ENCODE measurements at regions not wholly inside any gene's neighbourhood (a gene's known extent, or its start where the extent isn't known, plus 50 kb on each side); places are given as distances from the start of the nearest gene placed in this dataset.
"Not testable (repeated sequence)": the region's sequence is repeated elsewhere in the genome, so short reads cannot be mapped to it uniquely, and the experiment has no call there.

GRCh38 chr4:138445098-138445497 is 202.9 kb upstream of the SLC7A11 start:
- TF ChIP-seq CTCF (conservative IDR thresholded peaks at IDR 0.05; ENCODE audit: low read depth, low read length) = no peak
- DNase-seq (ENCODE audit: low read depth) = no peak
- no peak overlapping the region for H3K4me3 ChIP-seq (ENCODE audit: low read depth, low read length)

DNA sequence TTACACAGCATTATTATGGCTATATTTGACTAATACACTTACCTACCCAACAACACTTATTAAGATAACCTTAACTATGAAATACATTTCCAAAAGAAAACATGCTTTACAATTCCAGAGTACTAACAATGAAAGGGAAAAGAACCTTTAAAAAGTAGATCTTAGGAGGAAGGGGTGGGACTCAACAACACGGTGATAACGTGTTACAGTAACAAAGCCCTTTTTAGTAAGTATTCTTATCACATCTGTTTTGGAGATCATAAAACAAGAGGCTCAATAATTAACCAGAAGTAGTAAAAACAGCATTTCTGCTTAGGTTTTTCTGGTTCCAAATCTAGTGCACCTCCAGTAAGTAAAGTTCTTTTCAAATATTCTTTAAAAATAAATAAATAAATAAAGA is 202.1 kb upstream of the SLC7A11 start:
- no peak for TF ChIP-seq CTCF (conservative IDR thresholded peaks at IDR 0.05; ENCODE audit: low read depth, low read length)
- DNase-seq (ENCODE audit: low read depth) = no peak
- no peak overlapping the region for H3K4me3 ChIP-seq (ENCODE audit: low read depth, low read length)

DNA sequence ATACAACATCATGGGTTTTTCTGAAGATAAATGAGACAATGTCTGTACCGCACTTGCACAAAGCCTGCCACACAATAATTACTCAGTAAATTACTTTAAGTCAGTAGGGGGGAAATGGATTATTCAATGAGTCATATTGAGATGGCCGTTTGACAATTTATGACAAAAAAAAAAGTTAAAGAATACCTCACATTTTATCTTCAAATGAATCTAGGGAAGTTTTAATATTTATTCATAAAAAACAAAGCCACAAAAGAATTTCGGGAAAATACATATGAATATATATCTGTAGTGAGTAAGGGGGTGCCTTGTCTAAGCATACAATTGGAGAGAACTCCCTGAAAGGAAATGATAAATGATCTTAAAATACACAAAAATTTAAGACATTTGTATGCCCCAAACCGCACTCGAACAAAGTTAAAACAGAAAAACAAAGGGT is 197.0 kb upstream of the SLC7A11 start:
- DNase-seq (ENCODE audit: low read depth) = no peak
- no peak overlapping the region for H3K4me3 ChIP-seq (ENCODE audit: low read depth, low read length)
- no peak for TF ChIP-seq CTCF (conservative IDR thresholded peaks at IDR 0.05; ENCODE audit: low read depth, low read length)

DNA sequence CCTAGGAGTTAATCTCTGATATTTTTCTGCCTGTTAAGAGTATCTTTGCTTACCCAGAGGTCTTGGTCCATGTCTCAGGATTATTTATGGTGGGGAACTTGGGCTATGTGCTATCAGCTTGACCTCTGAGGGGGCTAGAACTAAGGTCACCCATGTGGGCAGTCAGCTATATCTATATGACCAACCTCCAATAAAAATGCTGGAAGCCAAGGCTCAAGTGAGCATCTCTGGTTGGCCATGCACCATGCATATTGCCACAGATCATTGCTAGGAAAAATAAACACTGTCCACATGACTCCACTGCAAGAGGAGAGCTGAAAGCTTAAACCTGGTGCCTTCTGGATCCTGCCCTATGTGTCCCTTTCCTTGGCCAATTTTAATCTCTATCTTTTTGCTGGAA is 196.5 kb upstream of the SLC7A11 start:
- no peak for TF ChIP-seq CTCF (conservative IDR thresholded peaks at IDR 0.05; ENCODE audit: low read depth, low read length)

DNA sequence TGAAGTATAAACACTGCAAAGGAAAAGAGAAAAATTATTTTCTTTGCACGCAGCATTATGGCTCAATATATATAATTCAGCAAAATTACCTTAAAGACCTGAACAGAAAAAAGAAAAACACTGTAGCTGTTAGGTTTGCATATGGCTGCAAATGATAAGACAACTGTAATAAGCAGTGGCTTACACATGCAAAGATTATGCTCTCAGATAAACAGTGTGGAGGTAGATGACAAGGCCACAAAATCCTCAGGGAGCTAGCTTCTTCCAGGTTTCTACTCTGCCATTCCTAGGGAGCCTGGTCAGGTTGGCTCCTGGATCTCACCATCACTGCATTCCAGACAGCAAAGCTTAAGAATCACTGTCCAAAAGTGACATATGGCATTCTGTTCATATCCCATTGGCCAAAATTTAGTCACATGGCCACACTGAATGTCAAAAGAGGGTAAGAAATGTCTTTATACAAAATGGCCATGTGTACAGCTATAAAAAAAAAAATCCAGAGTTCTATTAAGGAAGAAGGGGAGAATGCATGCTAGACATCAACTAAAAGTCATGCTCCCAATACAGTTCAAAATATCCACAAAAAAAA is 195.2 kb upstream of the SLC7A11 start:
- no peak for DNase-seq (ENCODE audit: low read depth)
- TF ChIP-seq CTCF (conservative IDR thresholded peaks at IDR 0.05; ENCODE audit: low read depth, low read length) = no peak
- H3K4me3 ChIP-seq (ENCODE audit: low read depth, low read length) = no peak overlapping the region

More for the DNA sequence above, 196.5 kb upstream of the SLC7A11 start:
- peak; percentile 53 for DNase-seq (ENCODE audit: low read depth)
- H3K4me3 ChIP-seq (ENCODE audit: low read depth, low read length) = no peak overlapping the region

GRCh38 chr4:138435733-138436132 is 193.6 kb upstream of the SLC7A11 start:
- not testable (repeated sequence) for H3K4me3 ChIP-seq (ENCODE audit: low read depth, low read length); DNase-seq (ENCODE audit: low read depth)

DNA sequence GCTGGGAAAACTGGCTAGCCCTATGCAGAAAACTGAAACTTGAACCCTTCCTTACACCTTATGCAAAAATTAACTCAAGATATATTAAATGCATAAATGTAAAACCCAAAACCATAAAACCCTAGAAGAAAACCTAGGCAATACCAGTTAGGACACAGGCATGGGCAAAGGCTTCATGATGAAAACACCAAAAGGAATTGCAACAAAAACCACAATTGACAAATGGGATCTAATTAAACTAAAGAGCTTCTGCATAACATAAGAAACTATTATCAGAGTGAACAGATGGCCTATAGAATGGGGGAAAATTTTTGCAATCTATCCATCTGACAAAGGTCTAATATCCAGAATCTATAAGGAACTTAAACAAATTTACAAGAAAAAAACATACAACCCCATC is 192.9 kb upstream of the SLC7A11 start:
- DNase-seq (ENCODE audit: low read depth); H3K4me3 ChIP-seq (ENCODE audit: low read depth, low read length): not testable (repeated sequence)

- no peak for TF ChIP-seq CTCF (conservative IDR thresholded peaks at IDR 0.05; ENCODE audit: low read depth, low read length)
- no peak overlapping the region for H3K4me3 ChIP-seq (ENCODE audit: low read depth, low read length)
- peak; percentile 65 for DNase-seq (ENCODE audit: low read depth)
Measured at GRCh38 chr4:138428611-138429010, 186.5 kb upstream of the SLC7A11 start.

Data from choroid plexus epithelial cell (primary cell).